OCI-LY7 (cell line): ENCODE measurements at regions not wholly inside any gene's neighbourhood (a gene's known extent, or its start where the extent isn't known, plus 50 kb on each side); places are given as distances from the start of the nearest gene placed in this dataset.

Source experiments
- CTCF ChIP-seq: fragments of 200-600 bp; sonication (generic); conservative IDR thresholded peaks from 2 replicates; pipeline ENCODE4 v1.5.1; 2014; ENCODE audit warnings: mild to moderate bottlenecking, antibody characterized with exemption, low read length, moderate library complexity, mixed read lengths
- EZH2phosphoT487 ChIP-seq: fragments of 200-600 bp; sonication (generic); IDR thresholded peaks from 2 replicates; pipeline ENCODE4 v1.6.1; 2018; ENCODE audit warnings: low read depth, borderline replicate concordance, mild to moderate bottlenecking, mixed run types, antibody characterized with exemption, low read length, moderate library complexity, mixed read lengths

DNA sequence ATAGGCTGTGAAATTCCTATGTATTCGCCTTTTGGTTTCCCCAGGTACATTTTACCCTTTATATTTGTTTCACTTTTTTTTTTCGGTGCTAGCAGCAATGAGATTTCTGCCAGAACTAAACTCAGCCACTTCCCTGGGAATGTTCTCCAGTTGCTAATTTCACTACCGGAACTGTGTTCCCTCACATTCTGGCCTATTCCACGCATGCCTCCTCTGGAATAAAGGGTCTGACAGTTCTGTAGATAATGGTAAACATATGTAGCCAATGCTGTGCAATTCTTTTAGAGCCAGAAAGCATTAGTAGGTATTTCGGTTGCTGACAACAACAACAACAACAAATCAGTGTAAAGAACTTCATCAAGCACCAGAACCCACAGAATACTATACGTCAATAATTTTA, 96.1 kb upstream of the TBX18 start:
- TF ChIP-seq EZH2phosphoT487 (no peak), CTCF (no peak)
